Trophoblast cell (in vitro differentiated cells and primary cell): ENCODE measurements at regions not wholly inside any gene's neighbourhood (a gene's known extent, or its start where the extent isn't known, plus 50 kb on each side); places are given as distances from the start of the nearest gene placed in this dataset.

Source experiments
- DNase-seq, 2 donors: peaks; one replicate each; pipeline ENCODE4 v3.0.0-alpha.2; 2016
- H2AFZ ChIP-seq: 2 replicates; pipeline ENCODE4 v1.6.1; 2013; ENCODE audit warnings: low read length, moderate library complexity, mild to moderate bottlenecking; ENCODE audit not compliant: insufficient read depth, poor library complexity
- H2AK5ac ChIP-seq: 2 replicates; pipeline ENCODE4 v1.6.1; 2013; ENCODE audit warnings: mild to moderate bottlenecking, low read length
- H2BK120ac ChIP-seq: 2 replicates; pipeline ENCODE4 v1.6.1; 2013; ENCODE audit warnings: low read length, mild to moderate bottlenecking, moderate library complexity; ENCODE audit not compliant: insufficient read depth, poor library complexity
- H2BK12ac ChIP-seq: 2 replicates; pipeline ENCODE4 v1.6.1; 2013; ENCODE audit warnings: mild to moderate bottlenecking, low read length, moderate library complexity
- H2BK5ac ChIP-seq: 2 replicates; pipeline ENCODE4 v1.6.1; 2013; ENCODE audit warnings: low read length, low read depth, moderate library complexity, mild to moderate bottlenecking; ENCODE audit not compliant: poor library complexity
- H3K14ac ChIP-seq: 2 replicates; pipeline ENCODE4 v1.6.1; 2013; ENCODE audit warnings: mild to moderate bottlenecking, low read length
- H3K18ac ChIP-seq: 2 replicates; pipeline ENCODE4 v1.6.1; 2013; ENCODE audit warnings: mild to moderate bottlenecking, low read length
- H3K23ac ChIP-seq: 2 replicates; pipeline ENCODE4 v1.6.1; 2013; ENCODE audit warnings: low read length
- H3K27ac ChIP-seq: 2 replicates; pipeline ENCODE4 v1.5.1; 2013; ENCODE audit warnings: low read depth, mild to moderate bottlenecking, inconsistent platforms, low read length, moderate library complexity
- H3K27me3 ChIP-seq: 2 replicates; pipeline ENCODE4 v1.6.1; 2013; ENCODE audit warnings: inconsistent platforms, mild to moderate bottlenecking, low read length, moderate library complexity; ENCODE audit not compliant: insufficient read depth
- H3K36me3 ChIP-seq, 2 experiments: 1 replicate in 1 of 2; 2 replicates in 1 of 2; pipeline ENCODE4 v1.6.1; 2013; ENCODE audit warnings: low read length in 2 of 2, mild to moderate bottlenecking in 2 of 2, moderate library complexity in 1 of 2; ENCODE audit not compliant: insufficient read depth in 2 of 2, control insufficient read depth in 1 of 2
- H3K4ac ChIP-seq: 2 replicates; pipeline ENCODE4 v1.6.1; 2013; ENCODE audit warnings: low read depth, mild to moderate bottlenecking, low read length, moderate library complexity
- H3K4me1 ChIP-seq, 2 experiments: 1 replicate in 1 of 2; 2 replicates in 1 of 2; pipeline ENCODE4 v1.6.1; 2013; ENCODE audit warnings: low read length in 2 of 2, mild to moderate bottlenecking in 2 of 2, moderate library complexity in 1 of 2; ENCODE audit not compliant: insufficient read depth in 2 of 2, control insufficient read depth in 1 of 2
- H3K4me2 ChIP-seq: 2 replicates; pipeline ENCODE4 v1.6.1; 2013; ENCODE audit warnings: inconsistent platforms, mild to moderate bottlenecking, low read length, moderate library complexity
- H3K4me3 ChIP-seq: 2 replicates; pipeline ENCODE4 v1.5.1; 2013; ENCODE audit warnings: mild to moderate bottlenecking, low read depth, low read length, inconsistent platforms
- H3K79me1 ChIP-seq: one replicate; pipeline ENCODE4 v1.6.1; 2013; ENCODE audit warnings: low read length
- H3K79me2 ChIP-seq: 2 replicates; pipeline ENCODE4 v1.6.1; 2013; ENCODE audit warnings: low read length, mild to moderate bottlenecking; ENCODE audit not compliant: control insufficient read depth, insufficient read depth, poor library complexity
- H3K9ac ChIP-seq: 2 replicates; pipeline ENCODE4 v1.6.1; 2013; ENCODE audit warnings: mild to moderate bottlenecking, low read length
- H3K9me3 ChIP-seq: 2 replicates; pipeline ENCODE4 v1.6.1; 2013; ENCODE audit warnings: low read depth, mild to moderate bottlenecking, control low read depth, inconsistent platforms, low read length; ENCODE audit not compliant: insufficient read depth
- H4K12ac ChIP-seq: 2 replicates; pipeline ENCODE4 v1.6.1; 2013; ENCODE audit warnings: low read depth, mild to moderate bottlenecking, low read length, moderate library complexity
- H4K8ac ChIP-seq: 2 replicates; pipeline ENCODE4 v1.6.1; 2013; ENCODE audit warnings: low read depth, mild to moderate bottlenecking, low read length, moderate library complexity
- H4K91ac ChIP-seq: one replicate; pipeline ENCODE4 v1.6.1; 2013; ENCODE audit warnings: low read depth, mild to moderate bottlenecking, low read length, moderate library complexity
- WGBS: extraction: QIAGEN DNeasy Blood & Tissue Kit; methylation state at CpG from one replicate; pipeline ENCODE4 v1.1.7; 2013; ENCODE audit warnings: missing lambda C conversion rate; ENCODE audit not compliant: insufficient read length, insufficient coverage; ENCODE audit errors: extremely low coverage; 5-methylcytosine and 5-hydroxymethylcytosine counted together

- no CpG with 5 or more reads among the region's 2 CpGs for WGBS
- H2BK5ac ChIP-seq = no peak overlapping the region
- no peaks in the 10 kb centered on the region for H3K79me2 ChIP-seq
- H3K79me1 ChIP-seq = no peaks in the 10 kb centered on the region
- H3K27me3 ChIP-seq = no peaks in the 10 kb centered on the region
- no peak overlapping the region for H3K9ac ChIP-seq
- H3K4me1 ChIP-seq = no peaks in the 10 kb centered on the region
- H3K4ac ChIP-seq = no peak overlapping the region
- H3K27ac ChIP-seq = no peak overlapping the region
- H2BK12ac ChIP-seq = no peak overlapping the region
- H3K4me2 ChIP-seq = no peak overlapping the region
- H2BK120ac ChIP-seq = no peak overlapping the region
- H4K8ac ChIP-seq = no peak overlapping the region
- no peak overlapping the region for H2AK5ac ChIP-seq
- H4K91ac ChIP-seq = no peak overlapping the region
- no peak overlapping the region for H3K14ac ChIP-seq
- no peak overlapping the region for H3K4me3 ChIP-seq
- H3K23ac ChIP-seq = no peak overlapping the region
- no peak overlapping the region for H3K18ac ChIP-seq
- H3K9me3 ChIP-seq = no peaks in the 10 kb centered on the region
- DNase-seq = no peak
- H3K36me3 ChIP-seq = no peaks in the 10 kb centered on the region
- no peak overlapping the region for H4K12ac ChIP-seq
- H2AFZ ChIP-seq = no peak overlapping the region
Observed at GRCh38 chr13:80972857-80973478, 632.0 kb upstream of the SPRY2 start.

DNA sequence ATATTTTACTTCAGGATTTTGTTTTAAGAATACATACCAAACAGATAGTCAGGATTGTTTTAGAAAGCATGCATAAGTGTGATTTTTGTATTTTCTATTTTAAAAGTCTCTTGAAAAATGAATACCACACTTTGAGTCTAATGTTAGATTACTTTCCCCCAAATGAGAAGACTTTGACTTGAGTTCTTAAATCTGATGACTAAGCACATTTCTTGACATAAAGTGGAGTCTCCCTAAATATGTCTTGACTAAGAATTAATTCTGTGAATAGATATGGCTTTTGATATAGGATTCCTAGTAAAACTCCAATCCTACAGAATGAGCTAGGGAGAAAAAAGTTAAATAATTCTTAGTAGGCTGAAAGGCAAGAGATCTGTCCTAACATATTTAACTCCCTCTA, 624.2 kb upstream of the SPRY2 start:
- Histone ChIP-seq H3K36me3 (no peaks in the 10 kb centered on the region), H3K18ac (no peak overlapping the region), H3K9me3 (no peaks in the 10 kb centered on the region), H3K4me2 (no peak overlapping the region), H3K4ac (no peak overlapping the region), H2AK5ac (no peak overlapping the region), H2BK120ac (no peak overlapping the region), H2AFZ (no peak overlapping the region), H4K91ac (no peak overlapping the region), H3K27me3 (no peaks in the 10 kb centered on the region), H2BK5ac (no peak overlapping the region), H4K8ac (no peak overlapping the region), H3K9ac (no peak overlapping the region), H3K79me1 (no peaks in the 10 kb centered on the region), H3K27ac (no peak overlapping the region), H3K4me1 (no peaks in the 10 kb centered on the region), H3K79me2 (no peaks in the 10 kb centered on the region), H4K12ac (no peak overlapping the region), H3K14ac (no peak overlapping the region), H3K4me3 (no peak overlapping the region), H2BK12ac (no peak overlapping the region), H3K23ac (no peak overlapping the region)
- no peak for DNase-seq

DNA sequence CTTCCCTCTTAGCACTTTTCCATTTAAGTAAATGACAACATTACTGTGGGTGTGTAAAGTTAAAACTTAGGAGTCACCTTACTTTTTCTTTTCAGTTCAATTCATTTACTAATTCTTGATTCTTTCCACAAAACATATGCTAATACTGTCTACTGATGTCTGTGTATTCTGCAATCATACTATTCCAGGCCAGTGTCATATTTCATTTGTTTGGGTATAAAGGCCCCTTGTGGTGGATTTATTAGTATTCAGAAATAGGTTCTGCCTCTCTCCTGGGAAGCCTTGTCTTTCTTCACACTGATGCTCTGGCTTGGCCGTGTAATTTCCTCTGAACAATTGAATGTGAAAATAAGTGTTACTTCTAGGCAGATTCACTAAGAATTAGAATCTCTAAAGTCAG, 621.9 kb upstream of the SPRY2 start:
- Histone ChIP-seq H3K36me3 (no peaks in the 10 kb centered on the region), H2BK12ac (no peak overlapping the region), H3K9ac (no peak overlapping the region), H2BK120ac (no peak overlapping the region), H4K91ac (no peak overlapping the region), H3K23ac (no peak overlapping the region), H3K27ac (no peak overlapping the region), H3K79me1 (no peaks in the 10 kb centered on the region), H3K4me1 (no peaks in the 10 kb centered on the region), H3K79me2 (no peaks in the 10 kb centered on the region), H3K4me2 (no peak overlapping the region), H3K9me3 (no peaks in the 10 kb centered on the region), H2BK5ac (no peak overlapping the region), H4K8ac (no peak overlapping the region), H3K18ac (no peak overlapping the region), H3K14ac (no peak overlapping the region), H2AK5ac (no peak overlapping the region), H3K27me3 (no peaks in the 10 kb centered on the region), H2AFZ (no peak overlapping the region), H3K4me3 (no peak overlapping the region), H3K4ac (no peak overlapping the region), H4K12ac (no peak overlapping the region)
- no peak for DNase-seq
- no CpG with 5 or more reads among the region's 1 CpG for WGBS

- H3K27ac ChIP-seq = no peak overlapping the region
- no peak overlapping the region for H2BK5ac ChIP-seq
- no peaks in the 10 kb centered on the region for H3K79me2 ChIP-seq
- H3K18ac ChIP-seq = no peak overlapping the region
- H4K91ac ChIP-seq = no peak overlapping the region
- H3K9ac ChIP-seq = no peak overlapping the region
- no peaks in the 10 kb centered on the region for H3K4me1 ChIP-seq
- H3K4ac ChIP-seq = no peak overlapping the region
- no peak overlapping the region for H3K4me2 ChIP-seq
- no peak overlapping the region for H4K12ac ChIP-seq
- no peak overlapping the region for H2AK5ac ChIP-seq
- WGBS = no CpG with 5 or more reads among the region's 7 CpGs
- no peak overlapping the region for H2AFZ ChIP-seq
- H2BK120ac ChIP-seq = no peak overlapping the region
- no peaks in the 10 kb centered on the region for H3K36me3 ChIP-seq
- no peak overlapping the region for H4K8ac ChIP-seq
- no peaks in the 10 kb centered on the region for H3K9me3 ChIP-seq
- H2BK12ac ChIP-seq = no peak overlapping the region
- H3K79me1 ChIP-seq = no peaks in the 10 kb centered on the region
- DNase-seq = no peak
- H3K4me3 ChIP-seq = no peak overlapping the region
- no peak overlapping the region for H3K23ac ChIP-seq
- no peak overlapping the region for H3K14ac ChIP-seq
- no peaks in the 10 kb centered on the region for H3K27me3 ChIP-seq
Observed at GRCh38 chr13:80962173-80962572, 621.2 kb upstream of the SPRY2 start.
